Right renal pelvis (tissue), 4 donors: ENCODE measurements at regions not wholly inside any gene's neighbourhood (a gene's known extent, or its start where the extent isn't known, plus 50 kb on each side); places are given as distances from the start of the nearest gene placed in this dataset.
"Not testable (repeated sequence)": the region's sequence is repeated elsewhere in the genome, so short reads cannot be mapped to it uniquely, and the experiment has no call there.

Experiments used
- DNase-seq, 4 donors: peaks; one replicate each; pipeline ENCODE4 v3.0.0-alpha.2; 2013; ENCODE audit warnings: low read depth in 4 of 4, low spot score in 3 of 4, missing footprints in 1 of 4

DNA sequence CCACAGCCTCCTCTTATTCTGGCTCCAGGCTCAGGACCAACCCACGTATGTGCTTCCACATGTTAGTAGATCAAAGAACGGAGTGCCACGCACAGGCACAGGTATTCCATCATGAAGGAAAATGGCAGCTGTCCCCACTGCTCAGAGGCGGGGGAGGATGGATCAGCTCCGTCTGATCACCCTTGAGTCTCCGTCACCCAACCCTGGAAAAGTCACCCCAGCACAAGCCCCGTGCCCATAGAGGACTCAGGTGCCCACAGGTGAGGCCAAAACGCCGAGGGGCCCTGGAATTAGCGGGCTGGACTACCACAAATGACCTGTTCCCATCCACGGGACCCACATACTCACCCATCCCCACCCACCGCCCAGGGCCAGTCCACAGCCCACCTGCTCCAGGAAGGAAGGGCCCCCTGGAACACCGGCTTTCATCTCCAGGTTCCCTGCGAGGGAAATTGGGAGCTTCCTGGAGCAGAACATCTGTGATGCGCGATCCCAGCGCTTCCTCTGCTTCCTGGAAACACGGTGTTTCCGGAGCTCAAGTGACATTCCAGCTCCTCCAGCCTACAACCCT, 120.5 kb upstream of the SPACA7 start:
- no peak for DNase-seq

DNA sequence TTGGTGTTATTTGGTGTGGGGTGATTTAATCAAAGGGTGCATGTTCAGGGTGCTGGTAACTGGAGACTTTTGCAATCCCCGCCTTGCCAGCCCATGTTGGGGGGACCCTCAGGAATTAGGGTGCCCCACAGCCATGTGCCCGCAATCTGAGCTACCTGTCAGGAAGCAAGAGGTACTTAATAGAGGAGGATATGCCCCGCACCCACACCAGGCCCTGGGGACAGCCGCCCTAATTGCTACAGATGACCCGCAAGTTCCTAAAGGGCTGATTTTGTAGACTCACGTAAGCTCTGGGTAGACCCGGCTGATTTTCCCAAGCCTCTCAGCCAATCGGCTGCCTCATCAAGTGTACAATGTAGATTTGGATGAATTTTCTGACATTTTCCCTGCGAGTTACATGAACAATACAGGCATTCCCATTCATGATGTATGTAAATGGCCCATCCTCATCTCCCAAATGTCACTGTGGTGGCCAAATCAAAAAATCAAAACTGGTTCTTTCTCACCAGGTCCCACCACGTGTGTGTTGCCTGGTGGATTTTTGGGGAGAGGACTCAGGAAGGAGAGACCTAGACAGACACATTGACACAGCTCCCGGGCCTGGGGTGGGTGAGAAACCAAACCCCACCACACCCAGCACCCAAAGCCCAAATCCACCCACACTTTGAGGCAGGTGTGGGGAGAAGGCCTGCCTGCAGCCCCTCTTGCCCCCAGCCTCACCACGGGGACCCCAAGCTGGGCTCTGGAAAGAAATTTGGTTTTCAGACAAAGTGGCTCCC, 119.2 kb upstream of the SPACA7 start:
- no peak for DNase-seq

DNA sequence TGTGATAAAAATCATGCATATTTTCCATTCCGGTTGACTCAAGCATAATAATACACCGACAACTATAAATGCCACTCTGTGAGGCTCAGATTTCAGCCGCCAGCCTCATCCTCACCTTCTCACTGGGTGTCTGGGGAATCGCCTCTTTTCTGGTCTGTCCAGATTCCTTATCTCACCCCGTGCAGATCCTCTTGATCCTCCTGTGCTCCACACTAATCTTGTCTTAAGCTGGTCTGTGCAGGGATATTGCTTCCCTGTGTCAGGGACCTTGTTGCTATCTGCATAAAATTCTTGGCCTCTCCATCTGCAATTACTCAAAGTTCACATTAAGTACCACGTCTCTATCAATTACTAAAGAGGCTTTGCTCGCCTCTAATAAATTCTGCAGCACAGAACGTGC, 116.6 kb upstream of the SPACA7 start:
- no peak for DNase-seq

DNA sequence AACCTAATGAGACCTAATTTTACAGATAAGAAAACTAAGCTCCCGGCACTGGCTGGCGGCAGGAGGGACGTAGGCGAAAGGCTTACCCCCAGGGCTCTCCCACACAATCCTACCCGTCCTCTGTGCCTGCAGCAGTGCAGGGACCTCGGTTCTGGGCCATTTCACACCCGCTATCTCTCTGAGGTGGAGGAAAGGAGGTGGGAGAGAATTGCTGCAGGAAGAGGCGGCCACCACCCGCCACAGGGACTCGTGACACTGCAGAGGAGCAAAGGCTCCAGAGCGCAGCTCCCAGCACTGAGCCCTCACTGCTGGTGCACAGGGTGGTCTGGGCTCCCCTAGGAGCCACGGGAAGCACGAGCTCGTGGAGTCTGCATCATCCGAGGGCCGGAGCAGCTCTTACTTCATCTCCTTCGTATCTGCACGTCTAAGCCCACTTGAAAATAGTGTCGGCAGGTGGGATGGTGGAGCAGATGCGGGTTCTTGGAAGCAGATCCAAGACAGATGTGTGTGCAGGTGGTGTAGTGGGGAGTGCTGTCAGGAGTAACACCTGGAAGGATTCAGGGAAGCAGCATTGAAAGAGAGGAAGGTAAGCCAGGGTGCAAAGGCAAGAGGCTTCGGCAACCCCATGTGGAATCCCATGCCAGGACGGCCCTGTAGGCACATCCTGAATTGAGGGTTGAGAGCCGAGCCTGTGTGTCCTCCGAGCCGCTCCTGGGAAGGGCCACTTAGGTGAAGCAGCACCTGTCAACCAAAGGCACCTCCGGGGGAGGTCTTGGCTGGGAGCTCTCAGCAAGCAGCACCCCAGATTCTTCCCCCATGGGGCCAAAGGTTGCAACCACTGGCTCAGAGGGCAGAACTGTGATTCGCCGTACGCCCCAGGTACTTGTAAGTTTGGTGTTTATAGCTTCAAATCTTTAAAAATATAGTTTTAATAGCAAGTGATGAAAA, 115.8 kb upstream of the SPACA7 start:
- no peak for DNase-seq

DNA sequence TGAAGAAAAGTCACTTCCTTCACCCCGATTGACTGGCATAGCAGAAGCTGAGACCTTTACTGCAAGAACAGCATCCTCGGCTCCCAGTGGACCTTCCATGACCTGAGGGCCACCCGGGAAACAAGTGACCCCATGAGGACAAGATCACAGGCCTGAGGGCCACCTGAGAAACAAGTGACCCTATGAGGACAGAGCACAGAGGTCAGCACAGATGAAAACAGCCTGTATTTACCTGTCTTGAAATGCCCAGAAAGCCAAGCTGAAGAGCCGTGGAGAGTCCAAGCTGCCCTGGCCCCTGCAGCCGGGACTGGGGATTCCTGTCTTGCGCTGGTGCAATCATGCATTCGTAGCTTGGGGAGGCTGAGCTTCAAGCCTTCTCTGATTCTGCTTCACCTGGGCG, 114.2 kb upstream of the SPACA7 start:
- no peak for DNase-seq

DNA sequence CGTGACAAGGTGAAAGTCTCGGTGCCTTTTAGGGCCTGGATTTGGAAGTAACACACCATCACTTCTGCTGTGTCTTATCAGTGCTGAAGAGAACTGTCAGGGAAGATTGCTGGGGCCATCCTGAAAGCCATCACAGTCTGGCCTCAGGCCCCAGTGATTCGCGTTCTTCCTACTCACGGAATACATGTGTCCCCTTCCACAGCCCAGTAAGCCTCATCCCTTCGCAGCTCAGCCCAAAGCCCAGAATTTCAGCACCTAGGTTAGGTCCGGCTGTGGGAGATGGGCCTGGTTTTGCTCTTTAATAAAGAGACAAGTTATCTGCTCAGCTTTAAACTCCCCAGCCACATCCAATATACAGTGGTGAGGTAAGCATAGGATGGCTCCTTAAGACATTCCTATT, 113.0 kb upstream of the SPACA7 start:
- DNase-seq, result no peak

DNA sequence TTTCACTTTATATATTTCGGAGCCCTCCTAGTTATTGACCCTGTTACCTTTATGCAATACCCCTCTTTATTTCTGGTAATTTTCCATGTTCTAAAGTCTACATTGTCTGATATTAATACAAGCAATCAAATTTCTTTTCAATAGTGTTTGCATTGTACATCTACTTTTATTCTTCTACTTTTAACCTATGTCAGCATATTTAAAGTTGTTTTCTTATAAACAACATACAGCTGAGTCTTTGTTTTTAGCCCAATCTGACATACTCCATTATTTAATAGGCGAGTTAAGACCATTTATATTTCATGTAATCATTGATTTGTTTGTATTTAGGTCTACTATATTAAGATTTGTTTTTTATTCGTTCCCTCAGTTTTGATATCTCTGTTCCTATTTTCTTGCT, 108.5 kb upstream of the SPACA7 start:
- DNase-seq, result no peak

DNA sequence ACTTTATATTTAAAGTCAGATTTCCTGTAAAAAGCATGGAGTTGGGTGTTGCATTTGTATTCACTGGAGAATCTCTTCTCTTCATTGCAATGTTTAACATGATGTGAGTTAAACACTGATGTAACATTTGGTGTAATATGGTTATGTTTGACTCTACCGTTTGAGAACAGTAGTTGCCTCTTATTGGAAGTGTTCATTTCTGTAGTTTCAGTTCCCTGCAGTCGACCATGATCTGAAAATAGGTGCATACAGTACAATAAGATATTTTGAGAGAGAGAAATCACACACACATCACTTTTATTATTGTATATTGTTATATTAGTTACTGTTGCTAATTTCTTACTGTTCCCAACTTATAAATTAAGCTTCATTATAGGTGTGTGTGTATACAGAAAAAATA, 105.2 kb upstream of the SPACA7 start:
- DNase-seq, result no peak

DNA sequence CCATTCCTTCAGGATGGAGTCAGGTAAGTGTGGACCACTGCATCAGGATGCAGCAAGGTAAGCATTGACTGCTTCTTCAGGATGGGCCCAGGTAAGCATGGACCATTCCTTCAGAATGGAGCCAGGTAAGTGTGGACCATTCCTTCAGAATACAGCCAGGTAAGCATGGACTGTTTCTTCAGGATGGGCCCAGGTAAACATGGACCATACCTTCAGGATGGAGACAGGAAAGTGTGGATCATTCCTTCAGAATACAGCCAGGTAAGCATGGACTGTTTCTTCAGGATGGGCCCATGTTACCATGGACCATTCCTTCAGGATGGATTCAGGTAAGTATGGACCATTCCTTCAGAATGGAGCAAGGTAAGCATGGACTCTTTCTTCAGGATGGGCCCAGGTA, 89.4 kb upstream of the SPACA7 start:
- not testable (repeated sequence) for DNase-seq

DNA sequence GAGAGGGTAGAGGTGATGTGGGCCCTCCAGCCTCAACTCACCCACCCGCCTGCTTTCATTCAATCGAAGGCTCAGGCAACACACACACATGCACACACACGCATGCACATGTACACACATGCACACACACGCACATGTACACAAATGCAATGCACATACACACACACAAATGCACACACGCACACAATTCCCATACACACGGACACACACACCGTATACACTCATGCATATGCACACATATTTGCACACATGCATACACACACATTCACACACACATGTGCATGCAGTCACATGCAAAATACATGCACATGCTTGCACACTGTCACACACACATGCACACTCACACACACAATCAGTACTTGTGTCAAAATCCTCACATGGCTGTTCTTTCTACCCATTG, 55.9 kb upstream of the SPACA7 start:
- no peak for DNase-seq

DNA sequence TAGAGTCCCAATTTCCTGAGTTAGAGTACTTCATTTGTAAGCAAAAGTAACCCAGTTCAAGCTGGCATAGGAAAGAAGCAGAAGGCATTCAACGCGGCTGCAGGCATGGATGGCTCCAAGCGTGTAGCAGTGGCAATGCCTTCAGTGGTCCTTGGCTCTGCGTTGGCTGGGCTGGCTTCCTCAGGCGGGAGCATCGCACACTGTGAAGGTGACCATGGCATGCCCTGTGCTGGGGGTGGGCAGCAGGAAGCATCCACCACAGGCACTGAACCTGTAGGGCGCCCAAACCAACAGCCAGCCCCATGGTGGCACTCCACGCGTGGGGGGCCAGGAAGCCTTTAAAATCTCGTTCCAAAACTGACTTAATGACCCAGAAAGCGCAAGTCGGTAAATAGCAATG, 53.6 kb upstream of the SPACA7 start:
- no peak for DNase-seq

DNA sequence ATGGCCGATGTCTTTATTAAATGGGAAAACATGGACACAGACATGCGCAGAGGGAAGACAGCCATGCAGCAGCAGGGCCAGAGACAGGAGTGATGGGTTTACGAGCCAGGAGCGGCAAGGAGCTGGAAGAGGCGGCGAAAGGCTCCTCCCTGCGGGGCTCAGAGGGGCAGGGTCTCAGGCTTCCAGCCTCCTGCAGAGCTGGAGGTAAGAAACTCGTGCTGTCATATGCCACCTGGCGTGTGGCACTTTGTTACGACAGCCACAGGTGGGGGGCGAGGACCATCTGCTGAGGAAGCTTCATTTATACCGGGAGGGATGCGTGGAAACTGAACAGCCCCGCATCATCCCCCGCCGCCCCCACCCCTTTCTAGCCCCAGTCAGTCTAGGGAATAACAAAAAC, 52.0 kb upstream of the SPACA7 start:
- no peak for DNase-seq

DNA sequence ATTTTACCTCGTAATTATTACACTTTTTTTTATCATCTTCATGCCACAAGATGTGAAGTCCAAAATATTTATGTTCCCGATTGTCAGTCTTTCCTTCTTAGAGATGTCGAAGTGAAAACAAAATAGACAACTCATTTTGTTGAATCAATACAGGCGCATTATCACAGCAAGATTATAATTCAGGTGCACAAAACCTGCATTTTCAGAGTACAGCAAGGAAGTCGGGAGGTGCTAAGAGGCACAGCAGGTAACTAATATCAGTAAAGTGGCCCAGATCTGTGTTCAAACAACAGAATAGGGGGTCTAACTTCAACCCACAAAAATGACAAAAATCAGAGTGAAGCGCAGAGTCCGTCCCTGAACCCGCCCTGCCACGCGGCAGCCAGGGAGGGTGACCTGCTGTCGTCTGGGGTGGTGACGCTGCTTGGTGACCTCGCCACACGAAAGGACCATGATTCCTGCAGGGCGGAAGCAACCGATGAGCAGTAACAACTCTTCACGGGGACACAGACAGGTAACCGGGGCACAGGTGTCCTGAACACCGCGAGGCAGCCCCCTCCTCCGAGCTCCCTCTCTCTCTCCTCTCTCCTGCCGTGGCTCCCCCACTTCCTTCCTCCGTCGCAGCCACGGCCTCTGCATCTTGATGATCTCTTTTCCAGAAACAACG, 50.9 kb upstream of the SPACA7 start:
- DNase-seq, result no peak

DNA sequence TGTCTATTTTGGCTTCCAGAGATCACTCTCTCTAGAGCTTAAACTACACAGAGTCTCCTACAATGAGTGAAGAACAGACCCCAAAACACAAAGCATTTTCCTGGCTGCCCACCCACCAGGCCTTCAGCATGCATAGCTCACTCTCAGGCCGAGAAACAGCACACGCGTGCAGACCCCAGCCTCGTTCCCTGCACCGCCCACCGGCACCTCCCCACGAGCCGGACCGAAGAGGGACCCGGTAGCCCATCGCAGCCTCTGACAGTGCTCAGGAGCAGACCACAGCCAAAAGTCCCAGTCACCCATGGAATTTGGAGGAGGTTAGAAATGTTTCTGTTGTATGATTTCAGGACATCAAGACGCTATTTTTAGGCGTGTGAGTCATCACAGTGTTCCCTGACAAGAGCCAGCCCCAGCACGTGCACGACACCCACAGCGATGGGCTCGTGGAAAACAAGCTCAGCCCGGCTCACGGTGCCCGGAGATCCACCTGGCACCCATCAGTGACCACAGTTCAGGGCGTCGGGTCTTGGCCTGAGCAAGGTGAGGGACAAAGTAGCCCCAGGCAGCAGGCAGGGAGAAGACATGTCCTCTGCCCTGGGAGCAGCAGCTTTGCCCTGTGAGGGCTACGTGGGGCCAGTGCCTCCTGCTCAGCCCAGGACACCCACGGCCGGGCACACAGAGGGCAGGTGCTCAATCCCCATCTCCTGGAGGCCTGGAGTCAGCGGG, 50.1 kb upstream of the SPACA7 start:
- no peak for DNase-seq
